HepG2 (cell line): ENCODE measurements at regions not wholly inside any gene's neighbourhood (a gene's known extent, or its start where the extent isn't known, plus 50 kb on each side); places are given as distances from the start of the nearest gene placed in this dataset.

Source experiments
- ATAC-seq: fragments of 200-7000 bp; cut with Tn5 transposase; 3 replicates; pipeline ENCODE4 v1.9.1; 2020; ENCODE audit warnings: mild to moderate bottlenecking, moderate library complexity
- BruUV-seq: library from RNA; stranded (reverse); fragments of 400-500 nt; replicated peaks from 2 replicates; lab custom pipeline; 2021; lab: Mats Ljungman, UMichigan
- CTCF ChIA-PET: fragments of 300-600 bp; formaldehyde crosslinking; extraction: SDS; loops from one replicate; lab custom pipeline; 2021; ENCODE audit warnings: low total read pairs, inconsistent platforms, low intra/inter-chr PET ratio; lab: Yijun Ruan, JAX
- POLR2A ChIA-PET: fragments of 350-600 bp; sonication (Branson Sonifier 250); formaldehyde crosslinking; loops from one replicate; lab custom pipeline; 2020; ENCODE audit warnings: antibody characterized with exemption, inconsistent platforms; lab: Yijun Ruan, JAX
- DNase-seq: peaks from one replicate; pipeline ENCODE4 v3.0.0-alpha.2; 2015; ENCODE audit warnings: low spot score
- FAIRE-seq: peaks from 3 replicates; lab custom pipeline; 2011; peaks lifted over from hg19 to GRCh38; lab: Jason Lieb, UNC
- H2AFZ ChIP-seq: one replicate; pipeline ENCODE4 v1.6.1; 2011; ENCODE audit warnings: low read length, inconsistent platforms
- H3K27ac ChIP-seq: fragments of 300-600 bp; 3 replicates; pipeline ENCODE4 v1.8.0; 2011; ENCODE audit warnings: mixed run types, mild to moderate bottlenecking, mixed read lengths, low read length, inconsistent platforms; ENCODE audit not compliant: insufficient read depth; ENCODE audit errors: extremely low read length
- H3K27me3 ChIP-seq, 2 experiments: fragments of 200-600 bp in 1 of 2; 2 replicates in 1 of 2; 3 replicates in 1 of 2; pipeline versions ENCODE4 v1.6.0 to v1.8.0; 2011; ENCODE audit warnings: low read length in 2 of 2, mild to moderate bottlenecking in 2 of 2, moderate library complexity in 2 of 2, inconsistent platforms in 1 of 2; ENCODE audit not compliant: insufficient read depth in 2 of 2, control insufficient read depth in 1 of 2
- H3K36me3 ChIP-seq, 2 experiments: fragments of 200-600 bp in 1 of 2; replicated peaks in 1 of 2; 2 replicates in 1 of 2; 3 replicates in 1 of 2; pipeline versions ENCODE4 v1.5.1 to v1.8.0; 2011; ENCODE audit warnings: low read length in 2 of 2, inconsistent platforms in 1 of 2; ENCODE audit not compliant: insufficient read depth in 2 of 2, control insufficient read depth in 1 of 2
- H3K4me1 ChIP-seq: 2 replicates; pipeline ENCODE4 v1.5.1; 2012; ENCODE audit warnings: low read length, inconsistent platforms; ENCODE audit not compliant: insufficient read depth
- H3K4me2 ChIP-seq: 2 replicates; pipeline ENCODE4 v1.6.0; 2011; ENCODE audit warnings: low read depth, low read length, inconsistent platforms
- H3K4me3 ChIP-seq, 3 experiments: fragments of 200-600 bp in 1 of 3; sonication (generic), shearing (Covaris generic) in 1 of 3; replicated peaks in 1 of 3; 2 replicates each; pipeline ENCODE4 v1.5.1; 2011 to 2016; ENCODE audit warnings: low read length in 3 of 3, inconsistent platforms in 2 of 3, low read depth in 2 of 3, mild to moderate bottlenecking in 2 of 3, control low read depth in 1 of 3, mixed read lengths in 1 of 3; ENCODE audit not compliant: insufficient read depth in 1 of 3
- H3K79me2 ChIP-seq: one replicate; pipeline ENCODE4 v1.6.1; 2011; ENCODE audit warnings: low read length, inconsistent platforms; ENCODE audit not compliant: insufficient read depth
- H3K9ac ChIP-seq: 2 replicates; pipeline ENCODE4 v1.6.0; 2011; ENCODE audit warnings: mild to moderate bottlenecking, low read depth, low read length, inconsistent platforms; ENCODE audit not compliant: insufficient read depth
- H3K9me3 ChIP-seq: 2 replicates; pipeline ENCODE4 v1.5.1; 2012; ENCODE audit warnings: mild to moderate bottlenecking, low read length
- H4K20me1 ChIP-seq: 2 replicates; pipeline ENCODE4 v1.6.0; 2011; ENCODE audit warnings: inconsistent platforms, mild to moderate bottlenecking, low read length, moderate library complexity; ENCODE audit not compliant: insufficient read depth
- DNMT1 ChIP-seq: sonication (generic); formaldehyde crosslinking; IDR thresholded peaks from 2 replicates; pipeline ENCODE4 v1.5.1; 2020; ENCODE audit warnings: mild to moderate bottlenecking, missing genetic modification reagents
- DNMT3B ChIP-seq: conservative IDR thresholded peaks from 2 replicates; pipeline ENCODE4 v1.6.1; 2016; ENCODE audit warnings: missing biosample characterization, control low read depth
- HCFC1 ChIP-seq: fragments of 150-350 bp; IDR thresholded peaks from 2 replicates; pipeline ENCODE4 v1.6.1; 2014; ENCODE audit warnings: low read depth, low read length
- KLF6 ChIP-seq: IDR thresholded peaks from 2 replicates; pipeline ENCODE4 v1.8.0; 2016; ENCODE audit warnings: missing biosample characterization, missing genetic modification reagents
- NCOA2 ChIP-seq: sonication (generic); formaldehyde crosslinking; IDR thresholded peaks from 2 replicates; pipeline ENCODE4 v1.8.0; 2022; ENCODE audit warnings: inconsistent platforms
- NR2C2 ChIP-seq: sonication (generic); formaldehyde crosslinking; IDR thresholded peaks from 2 replicates; pipeline ENCODE4 v1.4.0; 2020; ENCODE audit warnings: missing genetic modification reagents, mild to moderate bottlenecking, moderate library complexity, borderline replicate concordance
- SIX4 ChIP-seq: sonication (generic); formaldehyde crosslinking; IDR thresholded peaks from 2 replicates; pipeline ENCODE4 v1.4.0; 2020; ENCODE audit warnings: missing genetic modification reagents
- SP4 ChIP-seq: sonication (generic); formaldehyde crosslinking; IDR thresholded peaks from 2 replicates; pipeline ENCODE4 v1.8.1; 2023; ENCODE audit warnings: mild to moderate bottlenecking, missing genetic modification reagents
- ZC3H4 ChIP-seq: sonication (generic); formaldehyde crosslinking; IDR thresholded peaks from 2 replicates; pipeline ENCODE4 v1.4.0; 2020; ENCODE audit warnings: missing genetic modification reagents, borderline replicate concordance
- ZNF552 ChIP-seq: sonication (generic); formaldehyde crosslinking; IDR thresholded peaks from 2 replicates; pipeline ENCODE4 v1.9.0; 2022; ENCODE audit warnings: missing genetic modification reagents, mild to moderate bottlenecking, borderline replicate concordance
- ZNF776 ChIP-seq: sonication (generic); formaldehyde crosslinking; IDR thresholded peaks from 2 replicates; pipeline ENCODE4 v1.4.0; 2020; ENCODE audit warnings: mild to moderate bottlenecking, missing genetic modification reagents
- ZNF83 ChIP-seq: sonication (generic); formaldehyde crosslinking; IDR thresholded peaks from 2 replicates; pipeline ENCODE4 v1.4.0; 2020; ENCODE audit warnings: missing genetic modification reagents, mild to moderate bottlenecking, borderline replicate concordance
- WGBS: methylation state at CpG from one replicate; pipeline ENCODE4 v1.1.6; 2017; ENCODE audit warnings: low lambda C conversion rate; 5-methylcytosine and 5-hydroxymethylcytosine counted together
- in situ Hi-C: cut with HindIII; loops from 2 replicates; pipeline ENCODE4 v1.10.0; 2017; ENCODE audit warnings: low pct_unique_long_range_greater_than_20kb; ENCODE audit not compliant: extremely low pct_ligation_motif_present
- intact Hi-C: fragments of 100-400 bp; cut with micrococcal nuclease; formaldehyde crosslinking; loops from one replicate; pipeline ENCODE4 v1.10.0; 2022; ENCODE audit not compliant: unreplicated experiment
- TF ChIP-seq, protein P1 (sequence below): sonication (generic); formaldehyde crosslinking; IDR thresholded peaks from 2 replicates; pipeline ENCODE4 v1.4.0; 2020; ENCODE audit warnings: mild to moderate bottlenecking, missing genetic modification reagents, borderline replicate concordance
- TF ChIP-seq, protein P2 (sequence below): sonication (generic); formaldehyde crosslinking; IDR thresholded peaks from 2 replicates; pipeline ENCODE4 v1.5.0; 2020; ENCODE audit warnings: missing genetic modification reagents
- TF ChIP-seq, protein P3 (sequence below): sonication (generic); formaldehyde crosslinking; IDR thresholded peaks from 2 replicates; pipeline ENCODE4 v1.8.1; 2023; ENCODE audit warnings: missing genetic modification reagents, inconsistent platforms, borderline replicate concordance

DNA sequence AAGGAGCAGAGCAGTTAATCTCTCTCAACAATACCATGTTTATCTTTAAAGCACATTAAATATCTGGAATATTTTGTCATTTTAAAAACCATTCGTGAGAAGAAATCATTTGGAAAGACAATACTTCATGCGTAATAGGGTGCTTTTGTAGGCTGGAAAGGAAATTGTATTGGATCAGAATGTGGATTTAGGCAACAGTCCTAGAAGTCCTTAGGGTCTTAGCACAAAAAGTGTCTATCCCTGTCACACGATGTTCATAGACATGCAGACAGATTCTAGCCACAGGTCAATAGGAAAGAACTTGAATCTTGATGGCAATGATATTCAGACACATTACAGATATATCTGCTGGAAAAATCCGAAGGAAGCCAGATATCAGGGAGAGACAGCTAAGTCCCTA lies 156.0 kb downstream of the KCTD12 start:
- no peak for DNase-seq
- H3K27ac ChIP-seq, result no peak overlapping the region
- no peaks in the 10 kb centered on the region for H4K20me1 ChIP-seq
- H3K4me1 ChIP-seq, result no peaks in the 10 kb centered on the region
- CTCF ChIA-PET, result no interaction called here
- WGBS, result 15% methylated on average over 4 of the region's 4 CpGs
- no peaks in the 10 kb centered on the region for H3K36me3 ChIP-seq
- FAIRE-seq, result no peak
- no peak overlapping the region for H2AFZ ChIP-seq
- no peak for TF ChIP-seq SIX4 (CRISPR knock-in tag)
- no peak for TF ChIP-seq DNMT1 (CRISPR knock-in tag)
- TF ChIP-seq ZNF552 (CRISPR knock-in tag), result no peak
- no peak for TF ChIP-seq HCFC1
- TF ChIP-seq, protein P1, sequence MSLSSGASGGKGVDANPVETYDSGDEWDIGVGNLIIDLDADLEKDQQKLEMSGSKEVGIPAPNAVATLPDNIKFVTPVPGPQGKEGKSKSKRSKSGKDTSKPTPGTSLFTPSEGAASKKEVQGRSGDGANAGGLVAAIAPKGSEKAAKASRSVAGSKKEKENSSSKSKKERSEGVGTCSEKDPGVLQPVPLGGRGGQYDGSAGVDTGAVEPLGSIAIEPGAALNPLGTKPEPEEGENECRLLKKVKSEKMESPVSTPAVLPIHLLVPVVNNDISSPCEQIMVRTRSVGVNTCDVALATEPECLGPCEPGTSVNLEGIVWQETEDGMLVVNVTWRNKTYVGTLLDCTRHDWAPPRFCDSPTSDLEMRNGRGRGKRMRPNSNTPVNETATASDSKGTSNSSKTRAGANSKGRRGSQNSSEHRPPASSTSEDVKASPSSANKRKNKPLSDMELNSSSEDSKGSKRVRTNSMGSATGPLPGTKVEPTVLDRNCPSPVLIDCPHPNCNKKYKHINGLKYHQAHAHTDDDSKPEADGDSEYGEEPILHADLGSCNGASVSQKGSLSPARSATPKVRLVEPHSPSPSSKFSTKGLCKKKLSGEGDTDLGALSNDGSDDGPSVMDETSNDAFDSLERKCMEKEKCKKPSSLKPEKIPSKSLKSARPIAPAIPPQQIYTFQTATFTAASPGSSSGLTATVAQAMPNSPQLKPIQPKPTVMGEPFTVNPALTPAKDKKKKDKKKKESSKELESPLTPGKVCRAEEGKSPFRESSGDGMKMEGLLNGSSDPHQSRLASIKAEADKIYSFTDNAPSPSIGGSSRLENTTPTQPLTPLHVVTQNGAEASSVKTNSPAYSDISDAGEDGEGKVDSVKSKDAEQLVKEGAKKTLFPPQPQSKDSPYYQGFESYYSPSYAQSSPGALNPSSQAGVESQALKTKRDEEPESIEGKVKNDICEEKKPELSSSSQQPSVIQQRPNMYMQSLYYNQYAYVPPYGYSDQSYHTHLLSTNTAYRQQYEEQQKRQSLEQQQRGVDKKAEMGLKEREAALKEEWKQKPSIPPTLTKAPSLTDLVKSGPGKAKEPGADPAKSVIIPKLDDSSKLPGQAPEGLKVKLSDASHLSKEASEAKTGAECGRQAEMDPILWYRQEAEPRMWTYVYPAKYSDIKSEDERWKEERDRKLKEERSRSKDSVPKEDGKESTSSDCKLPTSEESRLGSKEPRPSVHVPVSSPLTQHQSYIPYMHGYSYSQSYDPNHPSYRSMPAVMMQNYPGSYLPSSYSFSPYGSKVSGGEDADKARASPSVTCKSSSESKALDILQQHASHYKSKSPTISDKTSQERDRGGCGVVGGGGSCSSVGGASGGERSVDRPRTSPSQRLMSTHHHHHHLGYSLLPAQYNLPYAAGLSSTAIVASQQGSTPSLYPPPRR (CRISPR knock-in tag), result no peak
- no peak for TF ChIP-seq NCOA2 (CRISPR knock-in tag)
- TF ChIP-seq NR2C2, result no peak
- no peak for TF ChIP-seq ZC3H4 (CRISPR knock-in tag)
- TF ChIP-seq, protein P2, sequence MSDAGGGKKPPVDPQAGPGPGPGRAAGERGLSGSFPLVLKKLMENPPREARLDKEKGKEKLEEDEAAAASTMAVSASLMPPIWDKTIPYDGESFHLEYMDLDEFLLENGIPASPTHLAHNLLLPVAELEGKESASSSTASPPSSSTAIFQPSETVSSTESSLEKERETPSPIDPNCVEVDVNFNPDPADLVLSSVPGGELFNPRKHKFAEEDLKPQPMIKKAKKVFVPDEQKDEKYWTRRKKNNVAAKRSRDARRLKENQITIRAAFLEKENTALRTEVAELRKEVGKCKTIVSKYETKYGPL (CRISPR knock-in tag), result no peak
- TF ChIP-seq, protein P3, sequence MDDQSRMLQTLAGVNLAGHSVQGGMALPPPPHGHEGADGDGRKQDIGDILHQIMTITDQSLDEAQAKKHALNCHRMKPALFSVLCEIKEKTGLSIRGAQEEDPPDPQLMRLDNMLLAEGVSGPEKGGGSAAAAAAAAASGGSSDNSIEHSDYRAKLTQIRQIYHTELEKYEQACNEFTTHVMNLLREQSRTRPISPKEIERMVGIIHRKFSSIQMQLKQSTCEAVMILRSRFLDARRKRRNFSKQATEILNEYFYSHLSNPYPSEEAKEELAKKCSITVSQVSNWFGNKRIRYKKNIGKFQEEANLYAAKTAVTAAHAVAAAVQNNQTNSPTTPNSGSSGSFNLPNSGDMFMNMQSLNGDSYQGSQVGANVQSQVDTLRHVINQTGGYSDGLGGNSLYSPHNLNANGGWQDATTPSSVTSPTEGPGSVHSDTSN (CRISPR knock-in tag), result no peak
- TF ChIP-seq DNMT3B, result no peak
- no peak for TF ChIP-seq SP4
- no peak for TF ChIP-seq ZNF83 (CRISPR knock-in tag)
- no peak for TF ChIP-seq ZNF776 (CRISPR knock-in tag)
- no peak for TF ChIP-seq KLF6 (CRISPR knock-in tag)
- in situ Hi-C loops (no loop called here), intact Hi-C loops (no loop called here)
- POLR2A ChIA-PET, result no interaction called here
- H3K9me3 ChIP-seq, result no peaks in the 10 kb centered on the region
- H3K4me2 ChIP-seq, result no peak overlapping the region
- no TSS peak for BruUV-seq
- no peaks in the 10 kb centered on the region for H3K27me3 ChIP-seq
- H3K9ac ChIP-seq, result no peak overlapping the region
- no peaks in the 10 kb centered on the region for H3K79me2 ChIP-seq
- H3K4me3 ChIP-seq, result no peak overlapping the region
- ATAC-seq, result no peak
